ENCODE measurements at regions not wholly inside any gene's neighbourhood (a gene's known extent, or its start where the extent isn't known, plus 50 kb on each side); places are given as distances from the start of the nearest gene placed in this dataset.

- no peaks in the 10 kb centered on the region for H3K79me2 ChIP-seq (ENCODE audit: control insufficient read depth, insufficient read depth, low read length)
- dilution Hi-C loops (cut with MboI; ENCODE audit: extremely low pct_ligation_motif_present, low sequenced_read_pairs): no loop called here
- no peaks in the 10 kb centered on the region for H3K27me3 ChIP-seq (ENCODE audit: control insufficient read depth, extremely low read depth, insufficient read depth, low read length)
- H2AFZ ChIP-seq (ENCODE audit: control insufficient read depth, low read length): no peak overlapping the region
- no peaks in the 10 kb centered on the region for H3K36me3 ChIP-seq (ENCODE audit: control insufficient read depth in 2 of 2, extremely low read depth in 1 of 2, insufficient read depth in 2 of 2, low read length in 2 of 2)
- no peaks in the 10 kb centered on the region for H3K9me1 ChIP-seq (ENCODE audit: control insufficient read depth, extremely low read depth, insufficient read depth, low read length)
- no peak overlapping the region for H3K4me2 ChIP-seq (ENCODE audit: control insufficient read depth, extremely low read depth, insufficient read depth, low read depth, low read length)
- peaks cover 2% of the 10 kb centered on the region for H3K4me1 ChIP-seq (ENCODE audit: control insufficient read depth, extremely low read depth, insufficient read depth, low read length)
- TF ChIP-seq EZH2 (IDR thresholded peaks at IDR 0.05; ENCODE audit: low read length) (no peak), CTCF (optimal IDR thresholded peaks at IDR 0.05 in 1 of 3, IDR thresholded peaks at IDR 0.05 in 1 of 3, conservative IDR thresholded peaks at IDR 0.05 in 1 of 3; ENCODE audit: extremely low read depth in 1 of 3, insufficient read depth in 2 of 3, low read length in 3 of 3) (peak in 2 of 3 experiments; percentile 40 to 61)
- peak; percentile 41 for DNase-seq (ENCODE audit: low read depth, low spot score)
- no peak overlapping the region for H3K9ac ChIP-seq (ENCODE audit: control insufficient read depth, extremely low read depth, insufficient read depth, low read length)
- no peaks in the 10 kb centered on the region for H3K9me3 ChIP-seq (ENCODE audit: control insufficient read depth, low read depth, low read length)
- H4K20me1 ChIP-seq (ENCODE audit: control insufficient read depth, extremely low read depth, insufficient read depth, low read length): no peaks in the 10 kb centered on the region
- H3K27ac ChIP-seq (ENCODE audit: control insufficient read depth, insufficient read depth, low read length): no peak overlapping the region
- peak; percentile 49 for FAIRE-seq
- no peak overlapping the region for H3K4me3 ChIP-seq (ENCODE audit: control insufficient read depth in 2 of 3, extremely low read depth in 1 of 3, insufficient read depth in 2 of 3, low read depth in 1 of 3, low read length in 3 of 3)
Observed at GRCh38 chr3:157618075-157618760, 115.0 kb upstream of the VEPH1 start.

- no peak for DNase-seq (ENCODE audit: low read depth, low spot score)
- peaks cover 1% of the 10 kb centered on the region for H3K4me1 ChIP-seq (ENCODE audit: control insufficient read depth, extremely low read depth, insufficient read depth, low read length)
- H2AFZ ChIP-seq (ENCODE audit: control insufficient read depth, low read length): no peak overlapping the region
Observed at GRCh38 chr3:157614896-157615295, 111.7 kb upstream of the VEPH1 start.

More at GRCh38 chr3:157614896-157615295, 111.7 kb upstream of the VEPH1 start:
- H3K4me2 ChIP-seq (ENCODE audit: control insufficient read depth, extremely low read depth, insufficient read depth, low read depth, low read length): no peak overlapping the region
- TF ChIP-seq EZH2 (IDR thresholded peaks at IDR 0.05; ENCODE audit: low read length) (no peak), CTCF (optimal IDR thresholded peaks at IDR 0.05 in 1 of 3, IDR thresholded peaks at IDR 0.05 in 1 of 3, conservative IDR thresholded peaks at IDR 0.05 in 1 of 3; ENCODE audit: extremely low read depth in 1 of 3, insufficient read depth in 2 of 3, low read length in 3 of 3) (no peak)
- no peaks in the 10 kb centered on the region for H3K9me3 ChIP-seq (ENCODE audit: control insufficient read depth, low read depth, low read length)
- H3K27me3 ChIP-seq (ENCODE audit: control insufficient read depth, extremely low read depth, insufficient read depth, low read length): no peaks in the 10 kb centered on the region
- H3K79me2 ChIP-seq (ENCODE audit: control insufficient read depth, insufficient read depth, low read length): no peaks in the 10 kb centered on the region
- dilution Hi-C loops (cut with MboI; ENCODE audit: extremely low pct_ligation_motif_present, low sequenced_read_pairs): no loop called here
- no peaks in the 10 kb centered on the region for H4K20me1 ChIP-seq (ENCODE audit: control insufficient read depth, extremely low read depth, insufficient read depth, low read length)
- no peak for FAIRE-seq
- no peak overlapping the region for H3K27ac ChIP-seq (ENCODE audit: control insufficient read depth, insufficient read depth, low read length)
- H3K9me1 ChIP-seq (ENCODE audit: control insufficient read depth, extremely low read depth, insufficient read depth, low read length): no peaks in the 10 kb centered on the region
- no peak overlapping the region for H3K9ac ChIP-seq (ENCODE audit: control insufficient read depth, extremely low read depth, insufficient read depth, low read length)
- no peak overlapping the region for H3K4me3 ChIP-seq (ENCODE audit: control insufficient read depth in 2 of 3, extremely low read depth in 1 of 3, insufficient read depth in 2 of 3, low read depth in 1 of 3, low read length in 3 of 3)
- no peaks in the 10 kb centered on the region for H3K36me3 ChIP-seq (ENCODE audit: control insufficient read depth in 2 of 2, extremely low read depth in 1 of 2, insufficient read depth in 2 of 2, low read length in 2 of 2)
